Peyer's patch (tissue), 4 donors: ENCODE measurements at regions not wholly inside any gene's neighbourhood (a gene's known extent, or its start where the extent isn't known, plus 50 kb on each side); places are given as distances from the start of the nearest gene placed in this dataset.

Source experiments
- DNase-seq, 3 donors: peaks; one replicate each; pipeline ENCODE4 v3.0.0-alpha.2; 2017 to 2019
- H3K27ac ChIP-seq, 4 donors: fragments of 200-600 bp; sonication (generic); one replicate each; pipeline ENCODE4 v1.5.1; 2016 to 2019
- H3K27me3 ChIP-seq, 2 donors: fragments of 200-600 bp; sonication (generic); one replicate each; pipeline ENCODE4 v1.5.1; 2019
- H3K36me3 ChIP-seq, 3 donors: fragments of 200-600 bp; sonication (generic); one replicate each; pipeline ENCODE4 v1.5.1; 2016 to 2019
- H3K4me1 ChIP-seq, 4 donors: fragments of 200-600 bp; sonication (generic); one replicate each; pipeline ENCODE4 v1.5.1; 2016 to 2019
- H3K4me3 ChIP-seq, 4 donors: fragments of 200-600 bp; sonication (generic); 1 replicate in 3 of 4; 2 replicates in 1 of 4; pipeline ENCODE4 v1.5.1; 2016 to 2019; ENCODE audit warnings: mild to moderate bottlenecking in 1 of 4
- H3K9me3 ChIP-seq, 4 donors: fragments of 200-600 bp; sonication (generic); one replicate each; pipeline ENCODE4 v1.5.1; 2016 to 2019; ENCODE audit warnings: mild to moderate bottlenecking in 1 of 4
- CTCF ChIP-seq, 6 experiments: fragments of 450-650 bp in 4 of 6; fragments of 200-600 bp in 2 of 6; sonication (generic) in 1 of 6; IDR thresholded peaks; one replicate each; pipeline ENCODE4 v1.5.1; 2017 to 2019; ENCODE audit warnings: antibody characterized with exemption in 6 of 6, mild to moderate bottlenecking in 3 of 6, moderate library complexity in 1 of 6
- POLR2A ChIP-seq, 2 donors: fragments of 450-650 bp; IDR thresholded peaks; one replicate each; pipeline ENCODE4 v1.5.1; 2017; ENCODE audit warnings: antibody characterized with exemption in 2 of 2, mild to moderate bottlenecking in 2 of 2, moderate library complexity in 2 of 2

- H3K36me3 ChIP-seq = no peaks in the 10 kb centered on the region
- no peak overlapping the region for H3K4me3 ChIP-seq
- no peaks in the 10 kb centered on the region for H3K4me1 ChIP-seq
- no peaks in the 10 kb centered on the region for H3K9me3 ChIP-seq
- H3K27ac ChIP-seq = no peak overlapping the region
- no peak for DNase-seq
- H3K27me3 ChIP-seq = no peaks in the 10 kb centered on the region
- TF ChIP-seq POLR2A (IDR thresholded peaks at IDR 0.05) = no peak
- TF ChIP-seq CTCF (IDR thresholded peaks at IDR 0.05) = no peak
These were observed 70.6 kb downstream of the PTHLH start for GRCh38 chr12:27901959-27902358.

- Histone ChIP-seq H3K9me3 (no peaks in the 10 kb centered on the region), H3K27ac (no peak overlapping the region), H3K27me3 (no peaks in the 10 kb centered on the region), H3K4me1 (no peaks in the 10 kb centered on the region), H3K36me3 (no peaks in the 10 kb centered on the region), H3K4me3 (no peak overlapping the region)
- no peak for DNase-seq
- no peak for TF ChIP-seq CTCF (IDR thresholded peaks at IDR 0.05)
- no peak for TF ChIP-seq POLR2A (IDR thresholded peaks at IDR 0.05)
These were observed 71.3 kb downstream of the PTHLH start for GRCh38 chr12:27900920-27901879.

- no peak for DNase-seq
- no peak overlapping the region for H3K27ac ChIP-seq
- TF ChIP-seq POLR2A (IDR thresholded peaks at IDR 0.05) (no peak), CTCF (IDR thresholded peaks at IDR 0.05) (no peak)
These were observed 73.3 kb downstream of the PTHLH start for GRCh38 chr12:27899151-27899661.

DNA sequence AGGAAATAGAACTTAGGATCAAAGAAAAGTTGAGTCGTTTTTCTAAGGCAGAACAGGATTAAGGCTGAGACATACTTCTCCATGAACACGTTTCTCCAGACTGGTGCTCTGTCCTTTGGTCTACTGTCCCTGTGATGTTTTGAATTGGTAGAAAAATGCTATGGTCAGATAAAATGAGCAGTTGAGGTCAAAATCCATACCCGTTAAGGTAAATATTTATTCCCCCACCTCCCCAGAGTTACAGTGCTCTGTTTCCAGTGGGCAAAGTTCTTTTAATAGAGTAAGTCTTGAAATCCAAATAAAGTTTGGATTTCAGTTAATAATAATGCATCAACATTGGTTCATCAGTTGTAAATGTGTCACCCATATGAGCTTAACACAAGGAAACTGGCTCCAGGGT lies 74.5 kb downstream of the PTHLH start:
- TF ChIP-seq POLR2A (IDR thresholded peaks at IDR 0.05) = no peak
- no peak for TF ChIP-seq CTCF (IDR thresholded peaks at IDR 0.05)
- DNase-seq = no peak

More at GRCh38 chr12:27899151-27899661, 73.3 kb downstream of the PTHLH start:
- Histone ChIP-seq H3K9me3 (no peaks in the 10 kb centered on the region), H3K27me3 (no peaks in the 10 kb centered on the region), H3K4me3 (no peak overlapping the region), H3K4me1 (no peaks in the 10 kb centered on the region), H3K36me3 (no peaks in the 10 kb centered on the region)

DNA sequence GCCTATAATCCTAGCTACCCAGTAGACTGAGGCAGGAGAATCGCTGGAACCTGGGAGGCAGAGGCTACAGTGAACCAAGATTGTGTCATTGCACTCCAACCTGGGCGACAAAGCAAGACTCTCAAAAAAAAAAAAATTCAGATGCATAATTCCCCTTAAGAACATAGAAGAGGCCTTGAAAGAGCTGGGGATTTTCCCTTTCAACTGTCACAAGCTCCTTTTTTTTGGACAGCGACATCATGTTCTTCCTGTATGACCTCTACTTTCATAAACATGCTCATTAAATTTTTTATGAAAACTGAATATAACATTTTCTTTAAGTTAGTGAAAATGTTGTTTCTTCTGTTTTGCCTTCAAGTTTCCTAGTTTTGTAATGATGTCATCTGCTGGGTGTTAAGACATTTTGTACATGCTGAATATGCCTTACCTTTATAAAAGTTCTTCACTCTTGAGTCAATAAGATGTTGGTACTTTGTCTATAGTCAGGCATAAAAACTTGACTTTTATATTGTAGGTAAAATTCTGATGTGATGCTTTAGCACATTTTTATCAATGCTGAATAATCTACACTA lies 76.0 kb downstream of the PTHLH start:
- H3K4me3 ChIP-seq = no peak overlapping the region
- H3K36me3 ChIP-seq = no peaks in the 10 kb centered on the region
- H3K27me3 ChIP-seq = no peaks in the 10 kb centered on the region
- H3K9me3 ChIP-seq = no peaks in the 10 kb centered on the region
- TF ChIP-seq POLR2A (IDR thresholded peaks at IDR 0.05) (no peak), CTCF (IDR thresholded peaks at IDR 0.05) (no peak)
- H3K27ac ChIP-seq = no peak overlapping the region
- H3K4me1 ChIP-seq = no peaks in the 10 kb centered on the region
- no peak for DNase-seq

More for the DNA sequence above, 74.5 kb downstream of the PTHLH start:
- Histone ChIP-seq H3K4me1 (no peaks in the 10 kb centered on the region), H3K27me3 (no peaks in the 10 kb centered on the region), H3K36me3 (no peaks in the 10 kb centered on the region), H3K4me3 (no peak overlapping the region), H3K27ac (no peak overlapping the region), H3K9me3 (no peaks in the 10 kb centered on the region)
